ENCODE measurements at regions not wholly inside any gene's neighbourhood (a gene's known extent, or its start where the extent isn't known, plus 50 kb on each side); places are given as distances from the start of the nearest gene placed in this dataset.

DNA sequence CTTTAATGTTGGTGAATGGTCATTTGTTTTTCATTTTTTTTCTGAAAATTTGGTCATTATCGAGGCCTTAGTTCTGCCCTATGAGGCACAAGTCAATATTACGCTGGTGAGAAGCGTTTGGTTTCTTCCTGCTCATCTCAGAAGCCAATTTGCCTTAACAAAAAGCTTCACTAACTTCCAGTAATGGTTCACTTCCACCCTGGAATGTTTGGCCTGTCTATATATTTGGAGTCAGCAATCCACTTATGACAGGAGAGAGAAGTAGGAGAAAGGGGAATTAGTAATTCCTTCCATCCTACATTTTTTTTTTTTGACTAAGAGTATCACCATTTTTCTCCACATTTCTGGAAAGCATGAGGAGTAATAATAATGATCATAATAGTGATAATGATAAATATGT is 124.4 kb downstream of the DIPK2A start:
- TF ChIP-seq, protein P1, sequence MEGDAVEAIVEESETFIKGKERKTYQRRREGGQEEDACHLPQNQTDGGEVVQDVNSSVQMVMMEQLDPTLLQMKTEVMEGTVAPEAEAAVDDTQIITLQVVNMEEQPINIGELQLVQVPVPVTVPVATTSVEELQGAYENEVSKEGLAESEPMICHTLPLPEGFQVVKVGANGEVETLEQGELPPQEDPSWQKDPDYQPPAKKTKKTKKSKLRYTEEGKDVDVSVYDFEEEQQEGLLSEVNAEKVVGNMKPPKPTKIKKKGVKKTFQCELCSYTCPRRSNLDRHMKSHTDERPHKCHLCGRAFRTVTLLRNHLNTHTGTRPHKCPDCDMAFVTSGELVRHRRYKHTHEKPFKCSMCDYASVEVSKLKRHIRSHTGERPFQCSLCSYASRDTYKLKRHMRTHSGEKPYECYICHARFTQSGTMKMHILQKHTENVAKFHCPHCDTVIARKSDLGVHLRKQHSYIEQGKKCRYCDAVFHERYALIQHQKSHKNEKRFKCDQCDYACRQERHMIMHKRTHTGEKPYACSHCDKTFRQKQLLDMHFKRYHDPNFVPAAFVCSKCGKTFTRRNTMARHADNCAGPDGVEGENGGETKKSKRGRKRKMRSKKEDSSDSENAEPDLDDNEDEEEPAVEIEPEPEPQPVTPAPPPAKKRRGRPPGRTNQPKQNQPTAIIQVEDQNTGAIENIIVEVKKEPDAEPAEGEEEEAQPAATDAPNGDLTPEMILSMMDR (IDR thresholded peaks at IDR 0.05): no peak
- no peak for TF ChIP-seq POLR2A (IDR thresholded peaks at IDR 0.05)

Measured in body of pancreas (tissue), 4 donors.